AG10803 (cell line): ENCODE measurements at regions not wholly inside any gene's neighbourhood (a gene's known extent, or its start where the extent isn't known, plus 50 kb on each side); places are given as distances from the start of the nearest gene placed in this dataset.

Source experiments
- DNase-seq: peaks from one replicate; pipeline ENCODE4 v3.0.0; 2010; ENCODE audit warnings: low read depth
- H3K4me3 ChIP-seq: 2 replicates; pipeline ENCODE4 v1.5.1; 2011; ENCODE audit warnings: mild to moderate bottlenecking, low read length, control low read depth
- TF ChIP-seq, protein P1 (sequence below): conservative IDR thresholded peaks from 2 replicates; pipeline ENCODE4 v1.5.1; 2011; ENCODE audit warnings: mild to moderate bottlenecking, low read length, control low read depth, inconsistent platforms

DNA sequence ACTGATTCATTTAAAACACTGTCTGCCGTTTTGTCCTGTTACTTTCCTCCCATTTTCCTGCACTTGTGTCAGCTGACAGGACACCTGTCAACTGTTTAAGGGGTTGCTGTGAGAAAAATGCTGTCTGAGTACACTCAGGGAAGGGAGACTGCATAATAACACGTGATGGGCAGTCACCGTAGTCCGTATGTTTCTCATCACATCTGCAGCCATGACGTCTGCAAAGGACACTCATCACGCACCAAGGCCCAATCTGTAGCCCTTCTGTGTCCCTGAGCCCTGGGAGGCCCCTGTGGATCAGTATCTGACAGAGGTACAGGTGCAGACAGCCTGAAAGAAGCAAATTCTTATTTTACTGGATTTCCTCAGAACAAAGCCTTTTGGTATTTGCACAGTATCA, 396.3 kb downstream of the YTHDC2 start:
- H3K4me3 ChIP-seq = no peak overlapping the region
- no peak for DNase-seq
- TF ChIP-seq, protein P1, sequence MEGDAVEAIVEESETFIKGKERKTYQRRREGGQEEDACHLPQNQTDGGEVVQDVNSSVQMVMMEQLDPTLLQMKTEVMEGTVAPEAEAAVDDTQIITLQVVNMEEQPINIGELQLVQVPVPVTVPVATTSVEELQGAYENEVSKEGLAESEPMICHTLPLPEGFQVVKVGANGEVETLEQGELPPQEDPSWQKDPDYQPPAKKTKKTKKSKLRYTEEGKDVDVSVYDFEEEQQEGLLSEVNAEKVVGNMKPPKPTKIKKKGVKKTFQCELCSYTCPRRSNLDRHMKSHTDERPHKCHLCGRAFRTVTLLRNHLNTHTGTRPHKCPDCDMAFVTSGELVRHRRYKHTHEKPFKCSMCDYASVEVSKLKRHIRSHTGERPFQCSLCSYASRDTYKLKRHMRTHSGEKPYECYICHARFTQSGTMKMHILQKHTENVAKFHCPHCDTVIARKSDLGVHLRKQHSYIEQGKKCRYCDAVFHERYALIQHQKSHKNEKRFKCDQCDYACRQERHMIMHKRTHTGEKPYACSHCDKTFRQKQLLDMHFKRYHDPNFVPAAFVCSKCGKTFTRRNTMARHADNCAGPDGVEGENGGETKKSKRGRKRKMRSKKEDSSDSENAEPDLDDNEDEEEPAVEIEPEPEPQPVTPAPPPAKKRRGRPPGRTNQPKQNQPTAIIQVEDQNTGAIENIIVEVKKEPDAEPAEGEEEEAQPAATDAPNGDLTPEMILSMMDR = no peak

DNA sequence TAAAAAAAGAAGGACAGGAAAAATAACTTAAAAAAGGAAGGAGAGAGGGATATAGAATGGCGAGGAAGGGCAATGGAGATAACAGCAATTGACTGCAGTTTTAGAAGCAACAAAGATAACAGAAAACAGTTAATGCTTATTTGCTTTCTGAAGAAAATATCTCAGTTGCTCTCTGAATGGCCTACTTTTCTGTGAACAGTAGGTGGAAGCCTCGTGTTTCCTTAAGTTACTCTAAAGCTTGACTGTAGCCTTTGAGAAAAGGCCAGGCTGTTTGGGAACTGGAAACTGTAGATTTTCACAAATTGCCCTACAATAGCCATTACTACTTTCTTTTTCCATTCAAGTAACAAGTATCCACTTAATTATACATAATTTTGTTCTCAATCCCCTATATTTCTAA, 404.5 kb downstream of the YTHDC2 start:
- no peak overlapping the region for H3K4me3 ChIP-seq

DNA sequence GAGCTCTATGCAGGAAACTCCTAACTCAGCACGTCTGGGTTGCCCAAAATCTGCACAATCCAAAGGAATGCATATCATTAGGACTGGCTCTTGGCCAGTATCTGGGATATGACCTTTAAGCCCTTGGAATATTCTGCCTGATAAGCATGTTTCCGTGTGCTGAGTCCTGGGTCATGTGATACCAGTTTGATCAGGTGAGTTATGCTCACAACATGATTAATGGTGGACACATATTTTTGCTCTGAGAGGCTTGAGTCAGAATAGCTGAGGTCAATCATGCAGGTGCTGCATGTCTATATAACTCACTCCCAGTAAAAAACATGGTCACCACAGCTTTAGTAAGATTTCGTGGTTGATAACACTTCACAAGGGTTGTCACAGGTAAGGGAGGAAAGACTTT, 408.8 kb downstream of the YTHDC2 start:
- TF ChIP-seq, protein P1 = no peak
- no peak for DNase-seq
- H3K4me3 ChIP-seq = no peak overlapping the region

More for the DNA sequence above, 404.5 kb downstream of the YTHDC2 start:
- TF ChIP-seq, protein P1 = no peak
- no peak for DNase-seq

DNA sequence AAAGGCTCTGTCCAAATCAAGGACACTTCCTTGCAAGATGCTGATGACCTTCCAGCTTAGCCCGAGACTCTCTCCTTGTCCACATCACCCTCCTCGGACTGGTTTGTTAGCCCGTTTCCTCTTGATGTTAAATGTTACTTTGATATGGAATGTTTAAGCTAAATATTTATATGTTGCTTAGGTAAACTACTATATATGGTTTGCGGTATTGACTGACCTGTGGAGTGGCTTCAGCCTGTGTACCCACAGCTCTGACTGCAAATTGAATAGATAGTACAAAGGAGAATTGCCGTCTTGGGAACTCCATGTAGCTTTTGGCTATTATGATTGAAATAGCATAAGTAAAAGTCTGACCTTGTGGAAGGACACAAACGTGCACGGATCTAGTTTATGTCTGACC, 422.0 kb downstream of the YTHDC2 start:
- no peak for DNase-seq
- TF ChIP-seq, protein P1 = no peak
- no peak overlapping the region for H3K4me3 ChIP-seq

GRCh38 chr5:113937301-113937700, 423.8 kb downstream of the YTHDC2 start:
- H3K4me3 ChIP-seq = no peak overlapping the region
- TF ChIP-seq, protein P1 = no peak
- DNase-seq = no peak

- TF ChIP-seq, protein P1 = no peak
- no peak overlapping the region for H3K4me3 ChIP-seq
- DNase-seq = no peak
Measured at GRCh38 chr5:113939988-113940387, 421.9 kb upstream of the KCNN2 start.

- no peak for DNase-seq
- TF ChIP-seq, protein P1 = no peak
- no peak overlapping the region for H3K4me3 ChIP-seq
Measured at GRCh38 chr5:113950186-113950585, 411.7 kb upstream of the KCNN2 start.
